SK-N-MC (cell line): ENCODE measurements at regions not wholly inside any gene's neighbourhood (a gene's known extent, or its start where the extent isn't known, plus 50 kb on each side); places are given as distances from the start of the nearest gene placed in this dataset.

Experiments used
- DNase-seq: peaks from one replicate; pipeline ENCODE4 v3.0.0-alpha.2; 2011; ENCODE audit warnings: low read depth, low spot score
- H3K27ac ChIP-seq: fragments of 200-600 bp; sonication (generic); 2 replicates; pipeline ENCODE4 v1.5.1; 2016; ENCODE audit warnings: mixed run types
- H3K36me3 ChIP-seq: fragments of 200-600 bp; sonication (generic); 2 replicates; pipeline ENCODE4 v1.6.1; 2017; ENCODE audit warnings: antibody characterized with exemption, low read length, mixed read lengths; ENCODE audit not compliant: insufficient read depth
- H3K4me3 ChIP-seq: fragments of 200-600 bp; sonication (generic); 2 replicates; pipeline ENCODE4 v1.5.1; 2016
- H3K9ac ChIP-seq: fragments of 200-600 bp; sonication (generic); 2 replicates; pipeline ENCODE4 v1.8.0; 2017; ENCODE audit warnings: mixed run types, mixed read lengths; ENCODE audit not compliant: insufficient read length
- H3K9me3 ChIP-seq: fragments of 200-600 bp; sonication (generic); 2 replicates; pipeline ENCODE4 v1.6.1; 2017; ENCODE audit warnings: low read depth, mild to moderate bottlenecking, antibody characterized with exemption, low read length, moderate library complexity, mixed read lengths
- EZH2 ChIP-seq: fragments of 200-600 bp; sonication (generic); IDR thresholded peaks from one replicate; pipeline ENCODE4 v1.6.1; 2017; ENCODE audit warnings: antibody characterized with exemption
- FOXP2 ChIP-seq: optimal IDR thresholded peaks from 2 replicates; pipeline ENCODE3; 2011; ENCODE audit warnings: mild to moderate bottlenecking, moderate library complexity; ENCODE audit not compliant: insufficient read depth; ENCODE audit errors: extremely low read length, control extremely low read depth
- POLR2AphosphoS5 ChIP-seq: IDR thresholded peaks from 2 replicates; pipeline ENCODE4 v1.6.1; 2012; ENCODE audit warnings: mild to moderate bottlenecking, low read depth, low read length, borderline replicate concordance

DNA sequence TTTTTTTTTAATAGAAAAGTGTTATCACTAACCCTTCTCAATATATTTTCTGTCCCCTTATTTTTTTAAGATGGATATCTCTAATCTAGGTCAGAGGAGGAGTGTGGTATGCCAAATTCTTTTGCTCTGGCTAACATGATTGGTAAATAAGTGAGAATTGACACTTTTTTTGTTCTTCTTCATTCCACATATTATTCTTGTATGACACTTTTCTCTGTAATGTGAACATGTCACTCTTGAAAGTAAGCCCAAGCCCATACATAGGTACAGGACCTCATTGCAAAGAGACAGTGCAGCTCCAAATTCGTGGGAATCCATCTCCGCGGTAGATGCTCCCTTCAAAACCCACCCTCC lies 142.5 kb upstream of the TCF21 start:
- Histone ChIP-seq H3K36me3 (no peaks in the 10 kb centered on the region), H3K9me3 (no peaks in the 10 kb centered on the region), H3K9ac (no peak overlapping the region), H3K4me3 (no peak overlapping the region), H3K27ac (no peak overlapping the region)
- no peak for DNase-seq
- no peak for TF ChIP-seq FOXP2
- TF ChIP-seq POLR2AphosphoS5: no peak
- no peak for TF ChIP-seq EZH2

- Histone ChIP-seq H3K9me3 (no peaks in the 10 kb centered on the region), H3K9ac (no peak overlapping the region), H3K36me3 (no peaks in the 10 kb centered on the region), H3K4me3 (no peak overlapping the region), H3K27ac (no peak overlapping the region)
- no peak for DNase-seq
- TF ChIP-seq FOXP2 (no peak), EZH2 (no peak), POLR2AphosphoS5 (no peak)
These were observed 140.3 kb upstream of the TCF21 start for GRCh38 chr6:133748628-133749027.

- DNase-seq: no peak
- Histone ChIP-seq H3K9me3 (no peaks in the 10 kb centered on the region), H3K36me3 (no peaks in the 10 kb centered on the region), H3K27ac (no peak overlapping the region), H3K4me3 (no peak overlapping the region), H3K9ac (no peak overlapping the region)
- TF ChIP-seq POLR2AphosphoS5 (no peak), FOXP2 (no peak), EZH2 (no peak)
These were observed 139.5 kb upstream of the TCF21 start for GRCh38 chr6:133749427-133749826.

DNA sequence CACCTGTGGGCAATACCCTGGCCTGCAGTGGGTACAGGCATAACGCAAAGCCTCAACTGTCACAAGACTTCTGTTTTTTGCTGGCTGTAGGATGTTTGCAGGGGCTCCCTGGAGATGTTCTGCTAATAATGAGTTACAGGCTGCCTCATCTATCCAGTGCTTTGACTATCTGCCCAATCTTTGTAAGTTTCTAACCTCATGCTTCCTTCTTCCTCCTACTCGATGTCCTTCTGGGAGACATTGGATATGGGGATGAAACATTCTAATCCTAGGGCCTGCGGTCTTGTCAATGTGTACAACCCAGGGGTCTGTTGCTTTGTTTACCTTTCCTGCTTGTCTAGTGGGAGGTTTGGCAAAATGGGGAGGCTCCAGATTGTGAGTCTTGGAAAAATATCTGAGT lies 136.8 kb upstream of the TCF21 start:
- no peaks in the 10 kb centered on the region for H3K36me3 ChIP-seq
- no peak for DNase-seq
- no peak for TF ChIP-seq POLR2AphosphoS5
- no peak for TF ChIP-seq EZH2
- TF ChIP-seq FOXP2: no peak
- no peak overlapping the region for H3K9ac ChIP-seq
- no peak overlapping the region for H3K4me3 ChIP-seq
- no peak overlapping the region for H3K27ac ChIP-seq
- H3K9me3 ChIP-seq: no peaks in the 10 kb centered on the region

DNA sequence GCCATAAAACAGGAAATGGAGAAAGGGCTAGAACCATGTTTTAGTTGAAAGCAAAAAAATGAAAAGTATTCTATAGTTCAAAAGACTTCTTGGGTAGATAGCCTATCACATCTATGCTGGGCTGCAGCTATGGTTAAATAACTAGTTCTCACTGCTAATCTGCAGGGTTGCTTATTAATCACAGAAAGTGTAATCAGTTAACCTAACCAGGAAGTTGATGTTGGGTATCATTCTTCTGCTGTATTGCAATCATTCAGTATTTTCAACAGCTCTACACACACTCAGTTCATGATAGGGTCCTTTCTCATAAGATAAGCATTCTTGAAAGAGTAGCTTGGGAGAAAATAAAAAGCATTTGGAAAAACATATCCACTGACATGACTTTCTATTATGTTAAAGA lies 135.2 kb upstream of the TCF21 start:
- Histone ChIP-seq H3K4me3 (no peak overlapping the region), H3K9me3 (no peaks in the 10 kb centered on the region)

DNA sequence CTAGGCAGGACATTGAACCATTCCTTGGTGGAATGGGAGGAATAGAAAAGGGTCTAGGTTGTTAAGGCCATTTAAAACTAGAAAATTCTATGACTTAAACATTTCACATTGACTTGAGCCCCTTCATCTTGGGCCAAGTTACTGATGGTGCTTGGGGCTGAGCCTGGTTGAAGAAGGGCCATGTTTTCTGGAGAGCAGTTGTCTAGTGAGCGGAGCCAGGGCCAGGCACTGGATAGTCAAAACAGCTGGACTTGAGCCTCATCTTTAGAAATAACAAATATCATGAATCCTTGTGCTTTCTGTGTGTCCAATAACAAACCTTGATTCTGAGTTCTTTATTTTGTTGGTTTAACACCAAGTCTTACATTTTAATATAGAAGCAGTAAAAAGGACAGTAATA lies 134.6 kb upstream of the TCF21 start:
- no peak for DNase-seq
- Histone ChIP-seq H3K4me3 (no peak overlapping the region), H3K27ac (no peak overlapping the region), H3K36me3 (no peaks in the 10 kb centered on the region), H3K9me3 (no peaks in the 10 kb centered on the region), H3K9ac (no peak overlapping the region)
- no peak for TF ChIP-seq POLR2AphosphoS5
- TF ChIP-seq EZH2: no peak
- no peak for TF ChIP-seq FOXP2

More for the DNA sequence above, 135.2 kb upstream of the TCF21 start:
- no peak for DNase-seq
- TF ChIP-seq FOXP2 (no peak), POLR2AphosphoS5 (no peak), EZH2 (no peak)
- no peaks in the 10 kb centered on the region for H3K36me3 ChIP-seq
- H3K27ac ChIP-seq: no peak overlapping the region
- no peak overlapping the region for H3K9ac ChIP-seq

GRCh38 chr6:133756078-133756695 lies 132.7 kb upstream of the TCF21 start:
- H3K36me3 ChIP-seq: no peaks in the 10 kb centered on the region
- no peak overlapping the region for H3K27ac ChIP-seq
- H3K9me3 ChIP-seq: no peaks in the 10 kb centered on the region
- H3K9ac ChIP-seq: no peak overlapping the region
- TF ChIP-seq POLR2AphosphoS5 (no peak), FOXP2 (no peak), EZH2 (no peak)
- no peak for DNase-seq
- no peak overlapping the region for H3K4me3 ChIP-seq

- TF ChIP-seq POLR2AphosphoS5 (no peak), FOXP2 (no peak), EZH2 (no peak)
- Histone ChIP-seq H3K9me3 (no peaks in the 10 kb centered on the region), H3K36me3 (no peaks in the 10 kb centered on the region), H3K9ac (no peak overlapping the region), H3K27ac (no peak overlapping the region), H3K4me3 (no peak overlapping the region)
- DNase-seq: no peak
These were observed 131.6 kb upstream of the TCF21 start for GRCh38 chr6:133757335-133757734.

GRCh38 chr6:133758815-133759335 lies 130.0 kb upstream of the TCF21 start:
- DNase-seq: no peak
- Histone ChIP-seq H3K9me3 (no peaks in the 10 kb centered on the region), H3K9ac (no peak overlapping the region), H3K4me3 (no peak overlapping the region), H3K27ac (no peak overlapping the region), H3K36me3 (no peaks in the 10 kb centered on the region)
- TF ChIP-seq FOXP2: no peak
- TF ChIP-seq EZH2: no peak
- no peak for TF ChIP-seq POLR2AphosphoS5
